CMK (cell line): ENCODE measurements at regions not wholly inside any gene's neighbourhood (a gene's known extent, or its start where the extent isn't known, plus 50 kb on each side); places are given as distances from the start of the nearest gene placed in this dataset.
"Not testable (repeated sequence)": the region's sequence is repeated elsewhere in the genome, so short reads cannot be mapped to it uniquely, and the experiment has no call there.

Experiments used
- DNase-seq: peaks from one replicate; pipeline ENCODE4 v3.0.0-alpha.2; 2010; ENCODE audit warnings: low read depth

- no peak for DNase-seq
Observed at GRCh38 chr17:54353789-54354525, 531.2 kb downstream of the KIF2B start.

- DNase-seq: not testable (repeated sequence)
Observed at GRCh38 chr17:54361073-54361472, 538.3 kb downstream of the KIF2B start.

GRCh38 chr17:54368906-54369305, 531.7 kb upstream of the TOM1L1 start:
- DNase-seq: no peak

DNA sequence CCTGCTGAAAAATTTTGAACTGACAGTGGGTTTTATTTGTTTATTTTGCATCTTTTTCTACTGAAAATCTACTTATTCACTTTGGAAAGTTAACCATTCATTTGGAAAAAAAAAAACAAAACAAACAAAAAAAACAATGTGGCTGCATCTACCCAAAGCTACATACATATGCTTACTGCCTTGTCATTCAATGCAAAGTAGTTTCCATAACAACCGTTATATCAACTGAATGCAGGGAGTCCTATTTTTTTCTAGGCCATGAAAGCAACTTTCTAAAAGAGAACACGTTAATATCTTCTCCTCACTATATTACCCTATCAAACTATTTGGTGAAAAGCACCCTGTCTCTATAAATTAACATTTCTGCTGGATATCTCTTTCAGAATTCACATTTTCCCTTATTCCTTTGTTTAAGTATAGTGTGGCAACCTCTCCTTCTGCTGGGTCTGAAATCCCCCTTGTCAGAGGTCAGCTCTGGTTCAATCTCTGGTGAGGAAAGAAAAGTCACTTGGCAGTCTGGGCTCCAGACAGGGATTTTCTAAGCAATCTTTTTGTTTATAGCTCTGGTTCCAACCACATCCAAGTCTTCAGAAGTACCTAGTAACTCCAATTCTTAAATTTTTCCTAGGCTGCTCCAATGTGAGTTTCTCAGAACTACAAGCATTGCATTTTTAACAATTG, 528.4 kb upstream of the TOM1L1 start:
- no peak for DNase-seq

- DNase-seq: no peak
Observed at GRCh38 chr17:54373970-54374369, 526.7 kb upstream of the TOM1L1 start.

- not testable (repeated sequence) for DNase-seq
Observed at GRCh38 chr17:54376409-54376808, 524.2 kb upstream of the TOM1L1 start.

DNA sequence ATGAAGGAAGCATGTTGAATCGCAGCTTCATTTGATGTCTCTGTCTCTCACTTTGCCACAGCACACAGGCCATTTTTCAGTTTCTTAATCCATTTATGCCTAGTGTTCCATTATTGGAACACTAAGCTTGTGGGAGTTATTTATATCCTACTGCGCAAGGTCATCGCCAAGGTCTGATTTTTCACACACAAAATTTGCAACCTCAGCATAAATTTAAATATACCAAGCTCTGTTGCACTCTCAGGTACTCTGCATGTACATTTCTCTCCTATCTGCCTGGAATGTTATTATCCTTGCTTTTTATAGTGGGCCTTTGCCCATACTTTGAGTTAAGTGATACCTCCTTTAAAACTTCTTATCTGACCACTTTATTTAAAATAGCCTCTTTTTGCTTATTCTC, 519.2 kb upstream of the TOM1L1 start:
- no peak for DNase-seq

GRCh38 chr17:54404259-54404658, 496.4 kb upstream of the TOM1L1 start:
- DNase-seq: no peak

DNA sequence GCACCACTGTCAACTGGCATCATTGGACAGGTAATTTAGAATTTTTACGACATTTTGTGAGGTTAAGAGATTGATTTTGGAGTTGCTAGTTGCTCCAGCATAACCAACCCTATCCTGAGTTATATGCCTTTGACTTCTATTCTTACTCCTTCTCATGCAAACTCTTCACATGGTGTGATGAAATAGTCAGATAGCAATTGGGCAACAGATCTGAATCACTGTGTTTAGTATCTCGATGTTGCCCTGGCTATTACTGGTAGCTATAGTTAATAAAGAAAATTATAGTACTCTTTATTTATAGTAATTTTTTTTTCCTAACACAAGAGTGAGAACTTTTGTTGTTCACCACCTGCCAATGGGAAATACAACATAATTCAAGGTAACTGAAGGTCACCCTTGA, 494.8 kb upstream of the TOM1L1 start:
- DNase-seq: no peak

DNA sequence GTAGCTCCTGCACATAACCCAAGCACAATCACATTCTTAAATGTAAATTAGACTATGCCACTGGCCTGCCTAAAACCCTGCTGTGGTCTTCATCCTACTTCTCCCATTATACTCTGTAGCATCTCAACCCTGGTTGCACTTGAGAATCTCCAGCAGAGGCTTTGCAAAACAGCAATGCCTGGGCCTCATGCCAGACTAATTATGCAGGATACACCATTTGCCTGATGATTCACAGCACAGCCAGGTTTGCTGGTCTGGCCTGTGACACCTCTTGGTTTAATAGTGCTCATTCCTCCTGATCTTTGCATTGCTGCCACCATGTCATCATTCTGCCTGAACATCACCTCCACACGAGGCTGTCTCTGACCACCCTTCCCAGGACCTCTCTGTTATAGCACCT, 491.9 kb upstream of the TOM1L1 start:
- no peak for DNase-seq

DNA sequence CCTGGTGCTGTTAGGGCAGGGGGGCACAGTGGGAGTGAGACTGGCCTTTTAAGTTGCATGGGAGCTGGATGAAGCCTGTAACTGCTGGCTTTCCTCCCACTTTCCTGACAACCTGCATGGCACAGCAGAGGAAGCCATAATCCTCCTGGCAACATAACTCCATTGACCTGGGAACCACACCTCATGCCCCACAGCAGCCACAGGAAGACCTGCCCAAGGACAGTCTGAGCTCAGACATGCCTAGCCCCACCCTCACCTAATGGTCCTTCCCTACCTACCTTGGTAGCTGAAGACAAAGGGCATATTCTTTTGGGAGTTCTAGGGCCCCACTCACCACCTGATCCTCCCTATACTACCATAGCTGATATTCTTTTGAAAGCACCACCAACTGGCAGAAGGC, 482.2 kb upstream of the TOM1L1 start:
- no peak for DNase-seq

- no peak for DNase-seq
Observed at GRCh38 chr17:54425671-54426070, 475.0 kb upstream of the TOM1L1 start.

GRCh38 chr17:54426296-54426886, 474.3 kb upstream of the TOM1L1 start:
- DNase-seq: no peak

DNA sequence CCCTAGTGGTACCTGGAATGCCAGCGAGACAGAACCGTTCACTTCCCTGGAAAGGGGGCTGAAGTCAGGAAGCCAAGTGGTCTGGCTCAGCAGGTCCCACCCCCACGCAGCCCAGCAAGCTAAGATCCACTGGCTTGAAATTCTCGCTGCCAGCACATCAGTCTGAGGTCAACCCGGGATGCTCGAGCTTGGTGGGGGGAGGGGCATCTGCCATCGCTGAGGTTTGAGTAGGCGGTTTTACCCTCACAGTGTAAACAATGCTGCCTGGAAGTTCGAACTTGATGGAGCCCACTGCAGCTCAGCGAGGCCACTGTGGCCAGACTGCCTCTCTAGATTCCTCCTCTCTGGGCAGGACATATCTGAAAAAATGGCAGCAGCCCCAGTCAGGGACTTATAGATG, 464.7 kb upstream of the TOM1L1 start:
- no peak for DNase-seq

GRCh38 chr17:54439816-54440215, 460.8 kb upstream of the TOM1L1 start:
- no peak for DNase-seq

GRCh38 chr17:54451051-54451450, 449.6 kb upstream of the TOM1L1 start:
- DNase-seq: no peak

DNA sequence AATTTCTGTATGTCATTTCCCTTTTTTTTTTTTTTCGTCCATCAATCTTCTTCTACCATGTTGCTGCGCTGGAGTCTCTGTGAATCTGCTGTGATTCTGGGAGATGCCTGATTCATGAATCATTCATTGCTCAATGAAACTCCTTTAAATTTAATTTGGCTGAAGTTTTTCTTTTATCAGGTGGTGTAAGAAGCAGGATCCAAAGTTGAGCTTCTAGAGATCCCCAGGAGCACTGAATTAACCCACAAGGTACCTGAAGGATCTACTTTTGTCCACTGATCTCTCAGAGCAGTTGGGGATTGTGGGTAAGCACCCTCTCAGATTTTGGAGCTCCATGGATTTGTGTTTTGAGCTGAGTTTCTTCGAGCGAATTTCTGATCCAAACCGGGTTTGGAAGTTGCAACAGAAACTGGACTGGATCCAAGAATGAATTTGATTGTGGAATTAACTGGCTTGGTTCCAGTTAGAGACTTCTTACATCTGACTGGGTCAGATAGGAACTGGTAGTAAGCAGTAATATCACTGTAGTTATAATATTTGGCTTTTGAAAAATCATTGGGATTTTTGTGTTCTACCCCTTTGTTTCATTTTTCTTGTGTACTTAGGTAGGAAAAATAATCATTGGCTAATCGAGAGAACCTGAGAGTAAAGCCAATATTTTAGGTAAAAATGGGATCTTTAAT, 447.8 kb upstream of the TOM1L1 start:
- no peak for DNase-seq

DNA sequence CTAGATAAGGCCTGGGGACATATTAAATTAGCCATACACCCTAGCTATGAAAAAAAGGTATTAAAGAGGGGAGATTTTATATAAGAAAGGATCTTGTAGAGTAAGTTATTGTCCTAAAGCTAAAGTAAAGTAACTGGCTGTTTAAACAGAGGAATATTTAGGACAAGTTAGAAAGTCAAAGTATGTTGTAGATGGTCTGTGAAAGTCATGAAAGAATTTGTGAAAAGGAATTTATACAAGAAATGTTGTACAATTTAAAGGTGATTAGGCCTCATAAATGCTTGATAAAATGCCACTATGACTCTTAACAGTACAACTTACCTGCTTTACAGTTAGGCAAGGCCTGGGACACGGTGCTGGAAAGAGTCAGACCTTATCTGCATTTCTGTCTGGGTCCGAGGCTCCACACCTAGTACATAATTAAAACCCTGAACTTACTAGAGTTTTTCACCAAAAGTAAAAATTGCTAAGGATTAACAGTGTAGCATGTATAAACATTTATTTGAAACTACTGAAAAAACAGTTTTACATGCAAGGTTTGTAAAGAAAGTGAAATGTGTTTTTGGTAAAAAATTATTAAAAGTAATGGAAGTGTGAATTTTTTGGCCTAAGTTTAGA, 445.3 kb upstream of the TOM1L1 start:
- DNase-seq: no peak

GRCh38 chr17:54465443-54465842, 435.2 kb upstream of the TOM1L1 start:
- DNase-seq: not testable (repeated sequence)

- no peak for DNase-seq
Observed at GRCh38 chr17:54466875-54467274, 433.8 kb upstream of the TOM1L1 start.

DNA sequence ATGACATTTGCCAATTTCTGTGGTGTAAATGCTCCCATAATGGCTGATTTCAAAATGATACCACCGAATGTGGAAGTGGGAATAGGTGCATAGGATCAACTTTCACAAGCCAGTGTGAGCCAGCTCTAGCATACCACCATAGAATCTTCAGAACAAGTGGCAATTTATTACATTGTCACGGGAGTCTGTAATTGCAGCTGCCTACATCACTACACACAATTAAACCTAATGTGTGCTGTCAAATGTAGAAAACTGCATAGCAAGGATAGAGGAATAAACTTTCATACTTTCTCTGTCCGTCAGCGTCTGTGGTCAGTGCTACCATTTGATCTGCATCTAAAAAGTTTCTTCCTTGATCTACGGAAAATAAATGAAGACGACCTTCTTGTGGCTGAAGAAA, 417.8 kb upstream of the TOM1L1 start:
- no peak for DNase-seq

- DNase-seq: no peak
Observed at GRCh38 chr17:54493691-54494090, 407.0 kb upstream of the TOM1L1 start.
